ENCODE measurements at regions not wholly inside any gene's neighbourhood (a gene's known extent, or its start where the extent isn't known, plus 50 kb on each side); places are given as distances from the start of the nearest gene placed in this dataset.

GRCh38 chr14:27917896-27918295 lies 848.7 kb upstream of the FOXG1 start:
- no peak for TF ChIP-seq CTCF (IDR thresholded peaks at IDR 0.05; ENCODE audit: insufficient read depth, low read depth, low read length)
- TF ChIP-seq EZH2 (IDR thresholded peaks at IDR 0.05; ENCODE audit: insufficient read depth, low read length), result no peak
